ENCODE measurements at regions not wholly inside any gene's neighbourhood (a gene's known extent, or its start where the extent isn't known, plus 50 kb on each side); places are given as distances from the start of the nearest gene placed in this dataset.

DNA sequence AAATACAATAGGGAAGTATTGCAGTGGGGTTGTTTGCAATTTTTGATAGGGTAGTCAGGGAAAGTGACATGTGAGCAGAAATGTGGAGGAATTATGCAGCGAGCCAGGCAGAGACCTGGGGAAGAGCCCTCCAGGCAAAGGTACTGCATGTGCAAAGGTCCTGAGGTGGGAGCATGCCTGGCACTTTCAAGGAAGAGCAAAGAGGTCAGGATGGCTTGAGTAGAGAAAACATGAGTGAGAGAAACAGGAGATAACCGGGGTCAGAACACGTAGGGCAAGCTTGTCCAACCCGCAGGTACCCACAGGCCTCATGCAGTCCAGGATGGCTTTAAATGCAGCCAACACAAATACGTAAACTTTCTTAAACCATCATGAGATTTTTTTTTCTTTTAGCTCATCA, 71.0 kb downstream of the COQ2 start:
- DNase-seq (ENCODE audit: low read depth): no peak
- TF ChIP-seq, protein P1, sequence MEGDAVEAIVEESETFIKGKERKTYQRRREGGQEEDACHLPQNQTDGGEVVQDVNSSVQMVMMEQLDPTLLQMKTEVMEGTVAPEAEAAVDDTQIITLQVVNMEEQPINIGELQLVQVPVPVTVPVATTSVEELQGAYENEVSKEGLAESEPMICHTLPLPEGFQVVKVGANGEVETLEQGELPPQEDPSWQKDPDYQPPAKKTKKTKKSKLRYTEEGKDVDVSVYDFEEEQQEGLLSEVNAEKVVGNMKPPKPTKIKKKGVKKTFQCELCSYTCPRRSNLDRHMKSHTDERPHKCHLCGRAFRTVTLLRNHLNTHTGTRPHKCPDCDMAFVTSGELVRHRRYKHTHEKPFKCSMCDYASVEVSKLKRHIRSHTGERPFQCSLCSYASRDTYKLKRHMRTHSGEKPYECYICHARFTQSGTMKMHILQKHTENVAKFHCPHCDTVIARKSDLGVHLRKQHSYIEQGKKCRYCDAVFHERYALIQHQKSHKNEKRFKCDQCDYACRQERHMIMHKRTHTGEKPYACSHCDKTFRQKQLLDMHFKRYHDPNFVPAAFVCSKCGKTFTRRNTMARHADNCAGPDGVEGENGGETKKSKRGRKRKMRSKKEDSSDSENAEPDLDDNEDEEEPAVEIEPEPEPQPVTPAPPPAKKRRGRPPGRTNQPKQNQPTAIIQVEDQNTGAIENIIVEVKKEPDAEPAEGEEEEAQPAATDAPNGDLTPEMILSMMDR (conservative IDR thresholded peaks at IDR 0.05; ENCODE audit: control insufficient read depth, insufficient read depth, low read depth, low read length): no peak
- no peak overlapping the region for H3K4me3 ChIP-seq (ENCODE audit: control insufficient read depth, low read depth, low read length)

DNA sequence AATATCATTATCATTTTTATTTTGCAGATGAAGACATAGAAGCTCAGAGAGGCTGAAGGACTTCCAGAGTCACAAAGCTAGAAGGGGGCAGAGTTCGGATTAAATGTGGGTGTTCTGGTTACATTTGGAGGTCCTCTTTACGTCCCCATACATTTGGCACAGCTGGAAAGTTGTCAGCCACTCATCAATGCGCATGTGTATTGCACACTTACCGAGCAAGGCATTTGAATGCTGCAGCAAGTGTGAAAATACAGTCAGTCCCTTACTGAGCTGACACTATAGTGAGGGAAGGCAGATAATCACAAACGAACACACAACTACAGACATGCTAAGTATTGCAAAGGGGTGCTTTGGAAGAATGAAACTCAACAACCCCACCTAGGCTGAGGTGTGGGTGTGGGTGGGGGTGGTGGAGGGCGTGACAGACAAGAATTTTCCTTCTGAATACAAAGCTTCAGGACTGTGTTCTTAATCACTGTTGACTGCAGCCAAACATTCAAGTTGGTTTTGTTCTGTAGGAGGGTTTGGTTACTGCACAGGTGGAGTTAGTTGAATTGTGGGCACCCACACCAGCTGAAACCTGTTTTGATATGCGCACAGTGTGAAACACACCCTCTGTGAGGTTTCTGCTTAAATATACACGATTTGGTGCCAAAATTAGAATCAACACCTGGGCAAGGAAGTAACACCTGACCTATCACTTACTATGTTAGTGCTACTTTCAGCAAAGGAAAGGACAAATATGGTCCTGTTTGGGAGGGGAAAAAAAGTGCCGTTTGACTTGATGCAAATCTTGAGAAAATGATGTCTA, 72.4 kb downstream of the COQ2 start:
- TF ChIP-seq, protein P1 (conservative IDR thresholded peaks at IDR 0.05; ENCODE audit: control insufficient read depth, insufficient read depth, low read depth, low read length): no peak
- no peak overlapping the region for H3K4me3 ChIP-seq (ENCODE audit: control insufficient read depth, low read depth, low read length)

DNA sequence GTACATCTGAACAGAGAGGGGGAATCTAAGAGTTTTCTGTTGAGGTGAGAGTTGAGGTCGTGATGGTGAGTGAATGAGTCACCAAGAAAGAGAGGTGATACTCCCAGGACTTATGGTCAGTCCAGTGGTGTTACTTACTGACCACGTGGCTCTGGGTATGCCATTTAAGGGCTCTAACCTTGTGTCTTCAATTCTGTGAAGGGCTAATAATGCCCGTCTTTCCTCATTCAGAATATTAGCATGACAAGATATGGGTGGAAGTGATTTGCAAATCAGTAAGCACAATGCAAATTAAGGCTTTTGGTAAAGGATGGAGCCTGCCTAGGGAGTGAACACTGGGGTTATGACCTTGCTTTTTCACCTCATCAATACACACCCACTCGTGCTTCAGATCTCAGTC, 75.2 kb downstream of the COQ2 start:
- DNase-seq (ENCODE audit: low read depth): no peak
- H3K4me3 ChIP-seq (ENCODE audit: control insufficient read depth, low read depth, low read length): no peak overlapping the region
- TF ChIP-seq, protein P1 (conservative IDR thresholded peaks at IDR 0.05; ENCODE audit: control insufficient read depth, insufficient read depth, low read depth, low read length): no peak

More for the DNA sequence above, 72.4 kb downstream of the COQ2 start:
- DNase-seq (ENCODE audit: low read depth): no peak

DNA sequence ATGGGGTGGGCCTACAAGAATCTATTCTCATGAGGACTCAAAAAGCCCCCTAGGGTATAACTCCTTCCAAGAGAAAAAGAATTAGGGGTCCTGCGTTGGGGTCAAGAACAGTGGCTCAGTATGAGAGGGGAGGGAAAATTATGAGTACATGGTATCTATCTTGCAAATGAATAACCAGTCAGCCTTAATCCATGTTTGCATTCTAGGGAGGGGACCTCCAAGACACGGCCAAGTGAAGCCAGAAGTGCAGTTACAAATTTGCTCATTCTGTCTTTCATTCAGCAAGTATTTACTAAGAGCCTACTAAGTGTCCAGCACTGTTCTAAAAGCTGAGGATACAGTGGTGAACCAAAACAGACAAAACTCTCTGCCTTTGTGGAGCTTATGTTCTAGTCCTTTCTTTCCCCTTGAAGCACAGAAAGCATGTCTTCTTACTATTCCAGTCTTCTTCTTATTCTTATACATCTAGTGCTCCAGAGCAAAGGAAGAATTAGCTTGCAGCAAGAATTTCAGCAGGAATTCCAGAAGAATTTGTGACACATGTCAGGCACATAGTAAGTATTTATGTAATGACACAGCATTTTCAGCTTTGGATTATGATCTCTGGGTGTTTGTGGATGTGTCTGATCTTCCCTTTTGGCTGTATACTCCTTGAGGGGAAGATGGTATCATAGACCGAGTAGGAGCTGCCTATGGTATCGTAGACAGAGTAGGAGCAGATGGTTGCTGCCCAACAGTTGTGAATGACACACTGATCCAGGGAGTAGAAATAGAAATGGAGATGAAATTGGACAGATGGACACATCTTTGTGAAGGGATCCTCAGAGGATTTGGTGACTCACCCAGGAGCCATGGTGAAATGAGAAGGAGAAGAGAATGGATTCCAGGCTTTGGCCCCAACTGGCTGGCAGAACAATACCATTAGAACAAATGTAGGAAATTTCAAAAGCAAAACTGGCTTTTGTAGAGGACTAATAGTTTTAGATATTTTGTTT, 75.9 kb downstream of the COQ2 start:
- DNase-seq (ENCODE audit: low read depth): peak; percentile 48
- no peak overlapping the region for H3K4me3 ChIP-seq (ENCODE audit: control insufficient read depth, low read depth, low read length)
- TF ChIP-seq, protein P1 (conservative IDR thresholded peaks at IDR 0.05; ENCODE audit: control insufficient read depth, insufficient read depth, low read depth, low read length): no peak

DNA sequence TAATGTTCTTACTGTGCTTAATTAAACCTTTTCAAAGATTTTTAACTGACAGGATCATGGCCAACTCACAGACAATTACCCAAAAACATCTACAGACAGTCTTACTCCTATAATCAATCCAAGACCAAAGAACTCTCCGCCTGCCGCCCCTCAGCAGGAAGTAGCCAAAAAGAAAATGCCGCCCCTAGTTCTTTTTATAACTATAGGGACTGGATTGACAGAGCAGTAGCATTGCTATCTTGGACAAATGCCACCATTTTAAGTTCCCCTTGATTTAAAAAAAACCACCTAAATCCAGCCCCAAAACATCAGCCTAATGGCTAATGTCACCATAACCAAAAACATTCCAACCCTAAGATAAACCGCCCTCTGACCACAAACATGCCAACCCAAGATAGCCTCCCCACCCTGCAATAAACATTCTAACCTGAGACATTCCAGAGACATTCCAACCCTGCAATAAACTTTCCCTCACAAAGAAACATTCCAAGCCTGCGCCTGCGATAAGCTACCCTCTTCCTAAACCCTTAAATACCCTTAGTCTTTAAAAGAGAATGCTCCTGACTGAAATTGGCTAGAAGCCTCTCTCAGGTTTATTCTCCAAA, 77.0 kb downstream of the COQ2 start:
- H3K4me3 ChIP-seq (ENCODE audit: control insufficient read depth, low read depth, low read length): no peak overlapping the region
- DNase-seq (ENCODE audit: low read depth): no peak
- TF ChIP-seq, protein P1 (conservative IDR thresholded peaks at IDR 0.05; ENCODE audit: control insufficient read depth, insufficient read depth, low read depth, low read length): no peak

DNA sequence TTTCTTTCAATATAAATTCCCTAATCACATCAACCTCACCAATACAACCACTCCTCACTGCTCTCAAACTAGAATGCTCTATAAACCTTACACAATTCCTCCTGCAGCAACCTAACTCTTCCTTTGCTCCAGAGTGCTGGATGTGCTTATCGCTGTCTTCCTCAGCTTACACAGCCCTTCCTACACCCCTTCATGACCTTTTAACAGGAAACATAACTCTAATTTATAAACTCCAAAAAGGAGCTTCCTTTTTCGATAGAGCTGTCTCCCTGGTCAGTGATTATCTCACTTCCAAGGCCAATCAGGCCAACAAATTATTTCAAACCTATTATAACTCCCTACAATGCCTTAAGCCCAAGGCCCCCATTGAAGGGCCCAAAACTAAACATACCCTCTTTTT, 78.8 kb downstream of the COQ2 start:
- no peak for DNase-seq (ENCODE audit: low read depth)
- no peak overlapping the region for H3K4me3 ChIP-seq (ENCODE audit: control insufficient read depth, low read depth, low read length)
- TF ChIP-seq, protein P1 (conservative IDR thresholded peaks at IDR 0.05; ENCODE audit: control insufficient read depth, insufficient read depth, low read depth, low read length): no peak
